ENCODE measurements at regions not wholly inside any gene's neighbourhood (a gene's known extent, or its start where the extent isn't known, plus 50 kb on each side); places are given as distances from the start of the nearest gene placed in this dataset.
A peak's percentile ranks its signal among the peaks of the same experiment; 100 is the strongest.

DNA sequence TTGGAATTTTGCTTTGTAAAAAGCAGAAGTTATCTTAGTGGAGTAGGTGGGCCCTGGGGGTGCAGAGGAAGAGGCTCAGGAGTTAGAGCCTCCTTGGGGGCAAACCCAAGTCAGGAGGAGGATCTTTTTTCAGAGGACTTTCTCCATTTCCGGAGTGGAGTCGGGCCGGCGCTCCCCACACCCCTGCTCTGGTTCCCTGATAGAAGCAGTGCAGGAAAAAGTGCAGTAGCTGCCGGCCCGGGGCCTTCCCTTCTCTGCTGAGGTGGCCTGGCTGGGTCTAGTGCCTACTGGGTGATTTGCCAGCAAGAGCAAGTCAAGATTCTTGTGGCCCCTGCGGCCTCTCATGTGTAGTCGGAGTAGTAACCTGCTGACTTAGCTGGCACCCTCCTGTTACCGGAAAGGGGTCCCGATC lies 124.2 kb upstream of the HS6ST1 start:
- WGBS, 2 donors, result 46 to 74% methylated on average over 10 of the region's 10 CpGs
- peaks cover 6 to 8% of the 10 kb centered on the region in 2 donors for H3K4me1 ChIP-seq
- no peak overlapping the region for H3K4me3 ChIP-seq (replicated peaks in 1 of 3)
- peak; percentile 22 to 56 for DNase-seq
- H3K27me3 ChIP-seq, result no peaks in the 10 kb centered on the region
- H3K9me3 ChIP-seq, result no peaks in the 10 kb centered on the region
- no peak for TF ChIP-seq POLR2A (IDR thresholded peaks at IDR 0.05)
- TF ChIP-seq, protein P1, sequence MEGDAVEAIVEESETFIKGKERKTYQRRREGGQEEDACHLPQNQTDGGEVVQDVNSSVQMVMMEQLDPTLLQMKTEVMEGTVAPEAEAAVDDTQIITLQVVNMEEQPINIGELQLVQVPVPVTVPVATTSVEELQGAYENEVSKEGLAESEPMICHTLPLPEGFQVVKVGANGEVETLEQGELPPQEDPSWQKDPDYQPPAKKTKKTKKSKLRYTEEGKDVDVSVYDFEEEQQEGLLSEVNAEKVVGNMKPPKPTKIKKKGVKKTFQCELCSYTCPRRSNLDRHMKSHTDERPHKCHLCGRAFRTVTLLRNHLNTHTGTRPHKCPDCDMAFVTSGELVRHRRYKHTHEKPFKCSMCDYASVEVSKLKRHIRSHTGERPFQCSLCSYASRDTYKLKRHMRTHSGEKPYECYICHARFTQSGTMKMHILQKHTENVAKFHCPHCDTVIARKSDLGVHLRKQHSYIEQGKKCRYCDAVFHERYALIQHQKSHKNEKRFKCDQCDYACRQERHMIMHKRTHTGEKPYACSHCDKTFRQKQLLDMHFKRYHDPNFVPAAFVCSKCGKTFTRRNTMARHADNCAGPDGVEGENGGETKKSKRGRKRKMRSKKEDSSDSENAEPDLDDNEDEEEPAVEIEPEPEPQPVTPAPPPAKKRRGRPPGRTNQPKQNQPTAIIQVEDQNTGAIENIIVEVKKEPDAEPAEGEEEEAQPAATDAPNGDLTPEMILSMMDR (IDR thresholded peaks at IDR 0.05), result no peak
- H3K27ac ChIP-seq, result no peak overlapping the region
- H3K36me3 ChIP-seq, result no peaks in the 10 kb centered on the region
- intact Hi-C loops (cut with DNase I), result no loop called here

DNA sequence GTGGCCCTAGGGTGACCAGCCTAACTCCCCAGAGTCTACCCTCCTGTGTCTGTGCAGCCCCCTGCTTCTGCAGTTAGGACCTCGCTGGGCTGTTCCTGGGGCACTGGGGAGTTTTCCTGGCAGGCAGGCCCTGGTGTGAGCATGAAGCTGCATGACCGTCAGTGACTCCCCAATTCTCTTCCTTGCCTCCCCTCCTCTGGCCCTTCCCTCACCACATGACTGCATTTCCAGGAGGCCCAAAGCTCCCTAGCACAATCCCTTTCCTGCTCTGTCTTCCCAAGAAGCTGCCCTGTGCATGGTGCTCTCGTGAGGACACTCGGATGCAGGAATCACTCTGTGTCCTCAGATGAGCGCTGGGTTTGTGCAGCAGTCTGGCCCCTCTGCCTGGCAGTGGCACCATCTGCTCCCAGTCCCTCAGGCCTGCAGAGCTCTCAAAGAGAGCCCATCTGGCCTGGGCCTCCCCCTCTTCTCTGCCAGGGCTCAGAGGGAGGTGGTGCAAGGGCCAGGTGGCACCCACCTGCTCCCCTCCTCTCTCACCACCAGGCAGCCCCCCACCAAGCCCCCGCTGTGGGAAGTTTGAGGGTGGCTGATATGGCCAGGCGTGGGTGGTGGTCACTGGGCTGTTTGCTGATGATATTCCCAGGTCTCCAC lies 125.6 kb upstream of the HS6ST1 start:
- TF ChIP-seq, protein P1 (IDR thresholded peaks at IDR 0.05), result no peak
- H3K4me3 ChIP-seq (replicated peaks in 1 of 3), result no peak overlapping the region
- peaks cover 6 to 8% of the 10 kb centered on the region in 2 donors for H3K4me1 ChIP-seq
- 86 to 89% methylated on average over 5 to 7 of the region's 7 CpGs for WGBS, 2 donors
- H3K27me3 ChIP-seq, result no peaks in the 10 kb centered on the region
- no peaks in the 10 kb centered on the region for H3K36me3 ChIP-seq
- no peaks in the 10 kb centered on the region for H3K9me3 ChIP-seq
- no peak overlapping the region for H3K27ac ChIP-seq
- DNase-seq, result no peak
- intact Hi-C loops (cut with DNase I), result no loop called here

DNA sequence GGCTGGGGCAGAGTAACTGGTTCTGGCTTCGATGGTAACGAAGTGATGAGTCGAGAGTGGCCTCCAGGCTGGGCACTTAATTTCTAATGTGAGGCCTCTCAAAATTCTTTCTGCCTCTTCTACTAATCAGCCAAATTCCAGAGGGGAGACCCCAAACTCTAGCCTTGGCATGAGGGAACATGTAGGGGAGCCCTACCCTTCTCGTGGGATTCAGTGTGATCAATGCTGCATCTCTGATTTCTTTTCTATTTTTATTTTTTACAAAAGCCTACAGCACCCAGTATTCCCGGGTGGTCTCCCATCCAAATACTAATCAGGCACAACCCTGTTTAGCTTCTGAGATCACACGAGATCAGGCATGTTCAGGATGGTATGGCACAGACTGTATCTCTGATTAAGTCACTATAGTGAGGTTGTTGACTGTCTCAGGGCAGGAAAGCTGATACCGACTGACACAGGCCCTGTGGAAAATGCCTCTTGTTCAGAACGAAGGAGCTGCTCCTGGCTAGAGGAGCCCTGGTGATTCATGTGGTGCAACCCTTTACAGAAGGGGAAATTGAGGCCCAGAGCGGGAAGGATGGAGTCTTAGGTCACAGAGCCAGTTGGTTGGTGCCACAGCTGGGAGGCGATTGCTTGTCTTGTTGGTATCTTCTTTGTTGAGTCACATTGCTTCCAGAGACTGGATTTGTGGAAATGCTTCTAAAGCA lies 126.3 kb upstream of the HS6ST1 start:
- Histone ChIP-seq H3K27ac (no peak overlapping the region), H3K27me3 (no peaks in the 10 kb centered on the region), H3K4me3 (replicated peaks in 1 of 3) (no peak overlapping the region), H3K9me3 (no peaks in the 10 kb centered on the region), H3K36me3 (no peaks in the 10 kb centered on the region), H3K4me1 (peaks cover 6 to 8% of the 10 kb centered on the region in 2 donors)
- 79 to 82% methylated on average over 10 of the region's 10 CpGs for WGBS, 2 donors
- intact Hi-C loops (cut with DNase I), result no loop called here
- DNase-seq, result no peak
- TF ChIP-seq, protein P1 (IDR thresholded peaks at IDR 0.05), result no peak
- no peak for TF ChIP-seq POLR2A (IDR thresholded peaks at IDR 0.05)

DNA sequence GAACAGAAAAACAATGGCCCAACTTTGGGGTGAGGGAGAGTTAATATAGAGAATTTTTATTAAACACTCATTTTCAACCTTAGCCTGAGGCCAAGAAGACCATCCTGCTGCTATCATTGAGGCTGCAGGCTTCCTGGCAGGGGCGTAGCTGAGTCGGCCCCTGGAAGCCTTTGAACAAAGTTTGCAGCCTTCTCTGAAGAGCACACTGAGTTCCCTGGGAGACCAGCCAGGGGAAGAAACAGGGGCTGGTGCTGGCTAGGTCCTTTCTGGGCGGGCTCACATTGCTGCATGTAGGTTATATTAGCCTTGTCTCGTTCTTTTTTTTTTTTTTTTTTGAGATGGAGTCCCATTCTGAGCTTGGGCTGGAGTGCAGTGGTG lies 126.8 kb upstream of the HS6ST1 start:
- intact Hi-C loops (cut with DNase I), result no loop called here

More for the DNA sequence above, 126.8 kb upstream of the HS6ST1 start:
- H3K4me1 ChIP-seq, result peaks cover 6 to 8% of the 10 kb centered on the region in 2 donors
- no peaks in the 10 kb centered on the region for H3K9me3 ChIP-seq
- no peaks in the 10 kb centered on the region for H3K36me3 ChIP-seq
- 75 to 78% methylated on average over 4 of the region's 4 CpGs for WGBS, 2 donors
- no peak for DNase-seq
- TF ChIP-seq, protein P1 (IDR thresholded peaks at IDR 0.05), result no peak
- no peak for TF ChIP-seq POLR2A (IDR thresholded peaks at IDR 0.05)
- no peak overlapping the region for H3K4me3 ChIP-seq (replicated peaks in 1 of 3)
- H3K27ac ChIP-seq, result no peak overlapping the region
- H3K27me3 ChIP-seq, result no peaks in the 10 kb centered on the region

Measured in thyroid gland (tissue), 4 donors.